ENCODE measurements at regions not wholly inside any gene's neighbourhood (a gene's known extent, or its start where the extent isn't known, plus 50 kb on each side); places are given as distances from the start of the nearest gene placed in this dataset.

DNA sequence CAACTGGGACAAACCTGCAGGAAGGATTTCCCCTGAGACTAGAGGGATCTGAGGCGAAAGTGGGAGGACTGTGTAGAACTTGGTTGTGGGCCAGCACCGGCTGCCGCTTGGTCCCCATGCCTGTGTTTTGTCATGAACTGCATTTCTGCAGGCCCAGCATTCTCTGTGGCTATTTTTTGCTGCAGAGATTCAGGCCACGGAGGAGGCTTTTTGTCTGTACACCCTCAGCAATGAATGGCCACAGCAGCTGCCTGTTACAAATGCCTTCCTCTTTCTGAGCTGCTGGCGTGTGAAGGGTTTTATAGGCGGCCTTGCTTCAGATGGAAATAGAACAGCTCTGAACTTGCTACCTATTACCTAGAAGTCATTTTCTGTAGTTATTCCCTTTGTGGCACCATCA is 164.4 kb downstream of the SH2D4B start:
- Histone ChIP-seq H3K4me3 (replicated peaks; ENCODE audit: insufficient read depth, low read length) (no peak overlapping the region), H3K27me3 (ENCODE audit: insufficient read depth, poor library complexity, severe bottlenecking) (no peaks in the 10 kb centered on the region), H3K27ac (replicated peaks) (no peak overlapping the region)
- TF ChIP-seq SPI1 (IDR thresholded peaks at IDR 0.05; ENCODE audit: borderline replicate concordance, low read depth) = peak; percentile 64; the same call in 1 of the 2 replicates
- TF ChIP-seq, protein P1, sequence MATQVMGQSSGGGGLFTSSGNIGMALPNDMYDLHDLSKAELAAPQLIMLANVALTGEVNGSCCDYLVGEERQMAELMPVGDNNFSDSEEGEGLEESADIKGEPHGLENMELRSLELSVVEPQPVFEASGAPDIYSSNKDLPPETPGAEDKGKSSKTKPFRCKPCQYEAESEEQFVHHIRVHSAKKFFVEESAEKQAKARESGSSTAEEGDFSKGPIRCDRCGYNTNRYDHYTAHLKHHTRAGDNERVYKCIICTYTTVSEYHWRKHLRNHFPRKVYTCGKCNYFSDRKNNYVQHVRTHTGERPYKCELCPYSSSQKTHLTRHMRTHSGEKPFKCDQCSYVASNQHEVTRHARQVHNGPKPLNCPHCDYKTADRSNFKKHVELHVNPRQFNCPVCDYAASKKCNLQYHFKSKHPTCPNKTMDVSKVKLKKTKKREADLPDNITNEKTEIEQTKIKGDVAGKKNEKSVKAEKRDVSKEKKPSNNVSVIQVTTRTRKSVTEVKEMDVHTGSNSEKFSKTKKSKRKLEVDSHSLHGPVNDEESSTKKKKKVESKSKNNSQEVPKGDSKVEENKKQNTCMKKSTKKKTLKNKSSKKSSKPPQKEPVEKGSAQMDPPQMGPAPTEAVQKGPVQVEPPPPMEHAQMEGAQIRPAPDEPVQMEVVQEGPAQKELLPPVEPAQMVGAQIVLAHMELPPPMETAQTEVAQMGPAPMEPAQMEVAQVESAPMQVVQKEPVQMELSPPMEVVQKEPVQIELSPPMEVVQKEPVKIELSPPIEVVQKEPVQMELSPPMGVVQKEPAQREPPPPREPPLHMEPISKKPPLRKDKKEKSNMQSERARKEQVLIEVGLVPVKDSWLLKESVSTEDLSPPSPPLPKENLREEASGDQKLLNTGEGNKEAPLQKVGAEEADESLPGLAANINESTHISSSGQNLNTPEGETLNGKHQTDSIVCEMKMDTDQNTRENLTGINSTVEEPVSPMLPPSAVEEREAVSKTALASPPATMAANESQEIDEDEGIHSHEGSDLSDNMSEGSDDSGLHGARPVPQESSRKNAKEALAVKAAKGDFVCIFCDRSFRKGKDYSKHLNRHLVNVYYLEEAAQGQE (IDR thresholded peaks at IDR 0.05; ENCODE audit: insufficient replicate concordance, low read depth) = no peak
- peak in 1 of 2 experiments; percentile 3 for DNase-seq (ENCODE audit: low read depth in 1 of 2, low spot score in 1 of 2)

DNA sequence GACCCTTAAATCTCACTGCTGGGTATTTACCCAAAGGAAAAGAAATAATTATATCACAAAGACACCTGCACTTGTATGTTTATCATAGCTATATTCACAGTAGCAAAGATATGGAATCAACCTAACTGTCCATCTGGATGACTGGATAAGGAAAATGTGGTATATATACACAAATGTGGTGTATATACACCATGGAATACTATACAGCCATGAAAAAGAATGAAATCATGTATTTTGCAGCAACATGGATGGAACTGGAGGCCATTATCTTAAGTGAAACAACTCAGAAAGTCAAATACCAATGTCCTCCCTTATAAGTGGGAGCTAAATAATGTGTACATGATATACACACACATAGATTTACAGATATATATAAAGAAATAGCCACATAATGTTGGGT is 168.2 kb downstream of the SH2D4B start:
- no peaks in the 10 kb centered on the region for H3K27me3 ChIP-seq (ENCODE audit: insufficient read depth, poor library complexity, severe bottlenecking)
- DNase-seq (ENCODE audit: low read depth in 1 of 2, low spot score in 1 of 2) = no peak
- no peak overlapping the region for H3K27ac ChIP-seq (replicated peaks)
- TF ChIP-seq GABPA (IDR thresholded peaks at IDR 0.05; ENCODE audit: low read depth) (no peak), SPI1 (IDR thresholded peaks at IDR 0.05; ENCODE audit: borderline replicate concordance, low read depth) (no peak), POLR2AphosphoS5 (IDR thresholded peaks at IDR 0.05; ENCODE audit: low read depth) (no peak)
- TF ChIP-seq, protein P2, sequence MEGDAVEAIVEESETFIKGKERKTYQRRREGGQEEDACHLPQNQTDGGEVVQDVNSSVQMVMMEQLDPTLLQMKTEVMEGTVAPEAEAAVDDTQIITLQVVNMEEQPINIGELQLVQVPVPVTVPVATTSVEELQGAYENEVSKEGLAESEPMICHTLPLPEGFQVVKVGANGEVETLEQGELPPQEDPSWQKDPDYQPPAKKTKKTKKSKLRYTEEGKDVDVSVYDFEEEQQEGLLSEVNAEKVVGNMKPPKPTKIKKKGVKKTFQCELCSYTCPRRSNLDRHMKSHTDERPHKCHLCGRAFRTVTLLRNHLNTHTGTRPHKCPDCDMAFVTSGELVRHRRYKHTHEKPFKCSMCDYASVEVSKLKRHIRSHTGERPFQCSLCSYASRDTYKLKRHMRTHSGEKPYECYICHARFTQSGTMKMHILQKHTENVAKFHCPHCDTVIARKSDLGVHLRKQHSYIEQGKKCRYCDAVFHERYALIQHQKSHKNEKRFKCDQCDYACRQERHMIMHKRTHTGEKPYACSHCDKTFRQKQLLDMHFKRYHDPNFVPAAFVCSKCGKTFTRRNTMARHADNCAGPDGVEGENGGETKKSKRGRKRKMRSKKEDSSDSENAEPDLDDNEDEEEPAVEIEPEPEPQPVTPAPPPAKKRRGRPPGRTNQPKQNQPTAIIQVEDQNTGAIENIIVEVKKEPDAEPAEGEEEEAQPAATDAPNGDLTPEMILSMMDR (IDR thresholded peaks at IDR 0.05; ENCODE audit: insufficient read depth, low read length) = no peak
- TF ChIP-seq, protein P1 (IDR thresholded peaks at IDR 0.05; ENCODE audit: insufficient replicate concordance, low read depth) = no peak
- H3K4me3 ChIP-seq (replicated peaks; ENCODE audit: insufficient read depth, low read length) = no peak overlapping the region

DNA sequence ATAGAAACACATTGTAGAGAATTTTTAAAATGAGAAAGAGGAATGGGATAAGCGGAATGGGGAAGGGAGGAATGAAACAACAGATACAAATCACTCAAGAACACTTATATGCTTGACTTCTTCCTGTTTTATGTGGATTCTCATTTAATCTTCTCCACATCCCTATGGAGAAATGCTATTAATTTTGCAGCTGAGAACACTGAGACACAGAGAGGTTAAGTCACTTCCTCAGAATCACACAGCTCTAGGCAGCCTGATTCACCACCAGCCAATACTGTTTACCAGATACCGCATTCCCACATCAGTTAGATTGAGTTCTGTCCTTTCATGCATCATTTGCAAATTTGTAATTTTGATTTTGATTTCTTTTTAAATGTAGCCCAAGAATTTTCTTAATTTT is 170.5 kb downstream of the SH2D4B start:
- no peak overlapping the region for H3K27ac ChIP-seq (replicated peaks)
- no peaks in the 10 kb centered on the region for H3K27me3 ChIP-seq (ENCODE audit: insufficient read depth, poor library complexity, severe bottlenecking)
- no peak overlapping the region for H3K4me3 ChIP-seq (replicated peaks; ENCODE audit: insufficient read depth, low read length)
- DNase-seq (ENCODE audit: low read depth in 1 of 2, low spot score in 1 of 2) = no peak
- TF ChIP-seq, protein P2 (IDR thresholded peaks at IDR 0.05; ENCODE audit: insufficient read depth, low read length) = no peak
- TF ChIP-seq POLR2AphosphoS5 (IDR thresholded peaks at IDR 0.05; ENCODE audit: low read depth) (no peak), SPI1 (IDR thresholded peaks at IDR 0.05; ENCODE audit: borderline replicate concordance, low read depth) (no peak), GABPA (IDR thresholded peaks at IDR 0.05; ENCODE audit: low read depth) (no peak)
- TF ChIP-seq, protein P1 (IDR thresholded peaks at IDR 0.05; ENCODE audit: insufficient replicate concordance, low read depth) = no peak

Measured in HL-60 (cell line).